Anterior cingulate cortex (tissue), 58 donors: ENCODE measurements at regions not wholly inside any gene's neighbourhood (a gene's known extent, or its start where the extent isn't known, plus 50 kb on each side); places are given as distances from the start of the nearest gene placed in this dataset.

Source experiments
- DNase-seq, 58 donors: peaks; one replicate each; lab custom pipeline; 2025; lab: John Stamatoyannopoulos, UW

GRCh38 chr5:51902512-51902911, 519.3 kb downstream of the ISL1 start:
- no peak for DNase-seq

- DNase-seq = no peak
Observed at GRCh38 chr5:51908215-51908614, 525.0 kb downstream of the ISL1 start.

GRCh38 chr5:51944500-51945125, 561.4 kb downstream of the ISL1 start:
- no peak for DNase-seq

- no peak for DNase-seq
Observed at GRCh38 chr5:51958473-51958872, 575.2 kb downstream of the ISL1 start.

GRCh38 chr5:51960617-51961121, 577.4 kb downstream of the ISL1 start:
- DNase-seq = peak in 1 of 58 donors; percentile 2

- DNase-seq = no peak
Observed at GRCh38 chr5:51961154-51961562, 577.9 kb downstream of the ISL1 start.

GRCh38 chr5:51968756-51969155, 585.5 kb downstream of the ISL1 start:
- DNase-seq = no peak

- no peak for DNase-seq
Observed at GRCh38 chr5:51974834-51975233, 591.6 kb downstream of the ISL1 start.

GRCh38 chr5:51977014-51977413, 593.8 kb downstream of the ISL1 start:
- no peak for DNase-seq

- no peak for DNase-seq
Observed at GRCh38 chr5:51983161-51983560, 599.9 kb downstream of the ISL1 start.

GRCh38 chr5:51986733-51987132, 603.5 kb downstream of the ISL1 start:
- no peak for DNase-seq

- DNase-seq = no peak
Observed at GRCh38 chr5:51987239-51987638, 604.0 kb downstream of the ISL1 start.

- no peak for DNase-seq
Observed at GRCh38 chr5:51987669-51988209, 604.5 kb downstream of the ISL1 start.

GRCh38 chr5:51988634-51989033, 605.4 kb downstream of the ISL1 start:
- DNase-seq = no peak

GRCh38 chr5:51990241-51990640, 607.0 kb downstream of the ISL1 start:
- DNase-seq = no peak

- no peak for DNase-seq
Observed at GRCh38 chr5:51990661-51991180, 607.5 kb downstream of the ISL1 start.

- no peak for DNase-seq
Observed at GRCh38 chr5:51991940-51992339, 608.7 kb downstream of the ISL1 start.

- DNase-seq = no peak
Observed at GRCh38 chr5:51995773-51996306, 612.6 kb downstream of the ISL1 start.

GRCh38 chr5:51996356-51996861, 613.2 kb downstream of the ISL1 start:
- no peak for DNase-seq

GRCh38 chr5:51997500-51997899, 614.3 kb downstream of the ISL1 start:
- no peak for DNase-seq

- DNase-seq = no peak
Observed at GRCh38 chr5:51997949-51998348, 614.7 kb downstream of the ISL1 start.
